Ishikawa (cell line): ENCODE measurements at regions not wholly inside any gene's neighbourhood (a gene's known extent, or its start where the extent isn't known, plus 50 kb on each side); places are given as distances from the start of the nearest gene placed in this dataset.

Source experiments
- CEBPB ChIP-seq: IDR thresholded peaks from 2 replicates; pipeline ENCODE4 v1.6.1; 2012
- CREB1 ChIP-seq: IDR thresholded peaks from 2 replicates; pipeline ENCODE4 v1.6.1; 2012; ENCODE audit warnings: low read depth
- EGR1 ChIP-seq: IDR thresholded peaks from 2 replicates; pipeline ENCODE4 v1.6.1; 2012
- EP300 ChIP-seq: IDR thresholded peaks from 2 replicates; pipeline ENCODE4 v1.6.1; 2012; ENCODE audit warnings: borderline replicate concordance
- FOXM1 ChIP-seq: IDR thresholded peaks from 2 replicates; pipeline ENCODE4 v1.6.1; 2012; ENCODE audit warnings: low read depth, borderline replicate concordance
- MAX ChIP-seq: IDR thresholded peaks from 2 replicates; pipeline ENCODE4 v1.6.1; 2012
- NFIC ChIP-seq: IDR thresholded peaks from 2 replicates; pipeline ENCODE4 v1.6.1; 2012
- RAD21 ChIP-seq: IDR thresholded peaks from 2 replicates; pipeline ENCODE4 v1.6.1; 2012; ENCODE audit warnings: low read depth
- REST ChIP-seq: IDR thresholded peaks from 2 replicates; pipeline ENCODE4 v1.6.1; 2012; ENCODE audit warnings: low read depth, mild to moderate bottlenecking
- TAF1 ChIP-seq: IDR thresholded peaks from 2 replicates; pipeline ENCODE4 v1.6.1; 2012; ENCODE audit warnings: low read depth, mild to moderate bottlenecking
- TCF12 ChIP-seq: IDR thresholded peaks from 2 replicates; pipeline ENCODE4 v1.6.1; 2012; ENCODE audit warnings: low read depth
- TEAD4 ChIP-seq: IDR thresholded peaks from 2 replicates; pipeline ENCODE4 v1.6.1; 2012
- USF1 ChIP-seq: IDR thresholded peaks from 2 replicates; pipeline ENCODE4 v1.6.1; 2012
- YY1 ChIP-seq: IDR thresholded peaks from 2 replicates; pipeline ENCODE4 v1.6.1; 2012; ENCODE audit warnings: low read depth
- ZBTB7A ChIP-seq: IDR thresholded peaks from 2 replicates; pipeline ENCODE4 v1.6.1; 2012; ENCODE audit warnings: low read depth

- TF ChIP-seq REST, result no peak
- TF ChIP-seq TCF12, result no peak
- TF ChIP-seq CREB1, result no peak
- no peak for TF ChIP-seq TEAD4
- no peak for TF ChIP-seq FOXM1
- TF ChIP-seq YY1, result no peak
- no peak for TF ChIP-seq RAD21
- no peak for TF ChIP-seq NFIC
- no peak for TF ChIP-seq CEBPB
- no peak for TF ChIP-seq EGR1
- no peak for TF ChIP-seq MAX
- TF ChIP-seq EP300, result no peak
These were observed 85.8 kb upstream of the TAS2R1 start for GRCh38 chr5:9715891-9716335.

- no peak for TF ChIP-seq REST
- TF ChIP-seq YY1, result no peak
- no peak for TF ChIP-seq NFIC
- TF ChIP-seq TCF12, result no peak
- no peak for TF ChIP-seq TEAD4
- no peak for TF ChIP-seq ZBTB7A
- no peak for TF ChIP-seq CEBPB
- no peak for TF ChIP-seq EP300
- TF ChIP-seq TAF1, result no peak
These were observed 83.9 kb upstream of the TAS2R1 start for GRCh38 chr5:9713959-9714586.

- no peak for TF ChIP-seq EGR1
These were observed 83.2 kb upstream of the TAS2R1 start for GRCh38 chr5:9713356-9713755.

- no peak for TF ChIP-seq EP300
- TF ChIP-seq EGR1, result no peak
- no peak for TF ChIP-seq NFIC
- TF ChIP-seq YY1, result no peak
These were observed 82.8 kb upstream of the TAS2R1 start for GRCh38 chr5:9712911-9713310.

GRCh38 chr5:9712506-9712905 is 82.4 kb upstream of the TAS2R1 start:
- TF ChIP-seq RAD21 (no peak), NFIC (no peak), YY1 (no peak), TAF1 (no peak), USF1 (no peak), ZBTB7A (no peak), EGR1 (no peak), MAX (no peak), TEAD4 (no peak), EP300 (no peak), TCF12 (no peak)

GRCh38 chr5:9710069-9710468 is 79.9 kb upstream of the TAS2R1 start:
- TF ChIP-seq CEBPB, result no peak
- no peak for TF ChIP-seq NFIC

GRCh38 chr5:9707732-9708462 is 77.7 kb upstream of the TAS2R1 start:
- TF ChIP-seq TAF1 (no peak), EP300 (no peak), ZBTB7A (no peak), FOXM1 (no peak), CREB1 (no peak), USF1 (no peak), MAX (no peak), REST (no peak), EGR1 (no peak), CEBPB (no peak), RAD21 (no peak)
